MCF 10A (cell line): ENCODE measurements at regions not wholly inside any gene's neighbourhood (a gene's known extent, or its start where the extent isn't known, plus 50 kb on each side); places are given as distances from the start of the nearest gene placed in this dataset.
A peak's percentile ranks its signal among the peaks of the same experiment; 100 is the strongest.

Source experiments
- BruUV-seq: library from RNA; stranded (reverse); fragments of 400-500 nt; replicated peaks from 2 replicates; lab custom pipeline; 2021; lab: Mats Ljungman, UMichigan
- CTCF ChIA-PET: fragments of 300-600 bp; sonication (Branson Sonifier 250); formaldehyde crosslinking; extraction: SDS; loops from one replicate; lab custom pipeline; 2021; ENCODE audit warnings: antibody characterized with exemption, inconsistent platforms; lab: Yijun Ruan, JAX
- POLR2A ChIA-PET: fragments of 300-600, 350-650 bp; sonication (Branson Sonifier 250); formaldehyde crosslinking; extraction: SDS; loops from one replicate; lab custom pipeline; 2020; ENCODE audit warnings: antibody characterized with exemption, inconsistent platforms; lab: Yijun Ruan, JAX
- DNase-seq: peaks from one replicate; pipeline ENCODE4 v3.0.0-alpha.2; 2018; ENCODE audit not compliant: unreplicated experiment
- H3K27ac Mint-ChIP-seq: one replicate; pipeline ENCODE4 v1.8.0; 2022; ENCODE audit warnings: mild to moderate bottlenecking, low read depth, mixed read lengths; ENCODE audit not compliant: unreplicated experiment
- H3K27me3 Mint-ChIP-seq: one replicate; pipeline ENCODE4 v1.8.0; 2022; ENCODE audit warnings: mixed read lengths; ENCODE audit not compliant: insufficient read depth, unreplicated experiment
- H3K36me3 Mint-ChIP-seq: one replicate; pipeline ENCODE4 v1.8.0; 2022; ENCODE audit warnings: mild to moderate bottlenecking, moderate library complexity, mixed read lengths; ENCODE audit not compliant: insufficient read depth, unreplicated experiment
- H3K4me1 Mint-ChIP-seq: one replicate; pipeline ENCODE4 v1.8.0; 2022; ENCODE audit warnings: mixed read lengths; ENCODE audit not compliant: insufficient read depth, unreplicated experiment
- H3K4me3 Mint-ChIP-seq: one replicate; pipeline ENCODE4 v1.8.0; 2022; ENCODE audit warnings: mild to moderate bottlenecking, moderate library complexity, mixed read lengths; ENCODE audit not compliant: unreplicated experiment
- H3K9me3 Mint-ChIP-seq: one replicate; pipeline ENCODE4 v1.8.0; 2022; ENCODE audit warnings: mixed read lengths; ENCODE audit not compliant: unreplicated experiment
- intact Hi-C: fragments of 100-400 bp; cut with micrococcal nuclease; formaldehyde crosslinking; loops from 2 replicates; pipeline ENCODE4 v1.14.1; 2022
- TF ChIP-seq, protein P1 (sequence below): fragments of 200-600 bp; IDR thresholded peaks from one replicate; pipeline ENCODE4 v1.8.0; 2022; ENCODE audit warnings: antibody characterized with exemption, mild to moderate bottlenecking; ENCODE audit not compliant: unreplicated experiment

DNA sequence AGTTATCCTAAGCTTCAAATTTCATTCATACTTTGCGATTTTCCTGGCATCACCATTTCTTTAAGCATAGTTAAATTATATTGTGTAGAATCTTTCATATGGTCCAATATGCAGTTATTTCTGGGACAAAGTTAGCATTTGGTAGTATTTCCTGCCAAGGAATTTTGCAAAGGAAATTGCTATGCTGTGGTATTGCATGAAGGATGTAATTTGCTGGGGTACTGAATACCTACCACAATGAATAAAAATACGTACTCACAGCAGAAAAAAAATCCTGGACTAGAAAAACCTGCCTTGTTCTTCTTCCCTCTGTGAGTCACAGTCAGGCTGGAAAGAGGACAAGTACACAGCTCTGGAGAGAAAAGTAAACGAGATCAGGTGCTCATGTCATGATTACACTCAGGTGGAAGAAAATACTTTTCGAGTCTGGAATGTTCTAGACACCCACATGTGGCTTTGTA is 241.2 kb downstream of the PTBP2 start:
- Mint-ChIP-seq H3K27ac (peak overlapping the region; percentile 49), H3K27me3 (no peaks in the 10 kb centered on the region), H3K4me1 (peaks cover 6% of the 10 kb centered on the region), H3K9me3 (no peaks in the 10 kb centered on the region), H3K36me3 (no peaks in the 10 kb centered on the region), H3K4me3 (no peak overlapping the region)
- intact Hi-C loops: loop anchor here (10.0 kb wide), 2 partner anchors 282 to 562 kb away; no protein-coding TSS in a partner anchor
- ChIA-PET POLR2A (interaction anchor here (1.0 to 1.4 kb wide), 2 partner anchors 9 to 726 kb away, joined by 3 to 5 read pairs; no protein-coding TSS in a partner anchor), CTCF (interaction anchor here (0.6 to 1.2 kb wide), 3 partner anchors 395 to 1506 kb away, joined by 3 to 4 read pairs (median 4); no protein-coding TSS in a partner anchor)
- DNase-seq: peak; percentile 8
- BruUV-seq: no TSS peak
- TF ChIP-seq, protein P1, sequence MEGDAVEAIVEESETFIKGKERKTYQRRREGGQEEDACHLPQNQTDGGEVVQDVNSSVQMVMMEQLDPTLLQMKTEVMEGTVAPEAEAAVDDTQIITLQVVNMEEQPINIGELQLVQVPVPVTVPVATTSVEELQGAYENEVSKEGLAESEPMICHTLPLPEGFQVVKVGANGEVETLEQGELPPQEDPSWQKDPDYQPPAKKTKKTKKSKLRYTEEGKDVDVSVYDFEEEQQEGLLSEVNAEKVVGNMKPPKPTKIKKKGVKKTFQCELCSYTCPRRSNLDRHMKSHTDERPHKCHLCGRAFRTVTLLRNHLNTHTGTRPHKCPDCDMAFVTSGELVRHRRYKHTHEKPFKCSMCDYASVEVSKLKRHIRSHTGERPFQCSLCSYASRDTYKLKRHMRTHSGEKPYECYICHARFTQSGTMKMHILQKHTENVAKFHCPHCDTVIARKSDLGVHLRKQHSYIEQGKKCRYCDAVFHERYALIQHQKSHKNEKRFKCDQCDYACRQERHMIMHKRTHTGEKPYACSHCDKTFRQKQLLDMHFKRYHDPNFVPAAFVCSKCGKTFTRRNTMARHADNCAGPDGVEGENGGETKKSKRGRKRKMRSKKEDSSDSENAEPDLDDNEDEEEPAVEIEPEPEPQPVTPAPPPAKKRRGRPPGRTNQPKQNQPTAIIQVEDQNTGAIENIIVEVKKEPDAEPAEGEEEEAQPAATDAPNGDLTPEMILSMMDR: no peak

DNA sequence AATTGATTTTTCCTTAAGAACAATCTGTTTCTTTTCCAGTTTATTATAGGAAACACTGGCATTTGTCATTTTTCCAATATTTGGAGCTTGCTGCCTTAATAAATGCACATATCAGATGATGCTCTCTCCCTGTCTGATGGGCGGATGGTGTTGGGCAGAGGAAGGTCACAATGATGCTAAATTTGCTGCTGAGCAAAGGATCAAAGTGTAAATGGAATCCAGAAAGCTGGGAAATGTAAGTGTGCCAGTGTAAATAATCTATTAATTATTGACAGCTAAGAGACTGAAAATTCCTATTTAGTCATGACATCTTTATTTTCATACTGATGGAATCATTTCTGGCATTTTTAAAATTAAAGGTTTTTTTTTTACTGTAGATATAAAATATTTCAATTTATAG is 243.2 kb downstream of the PTBP2 start:
- Mint-ChIP-seq H3K27ac (no peak overlapping the region), H3K4me3 (no peak overlapping the region), H3K27me3 (no peaks in the 10 kb centered on the region), H3K9me3 (no peaks in the 10 kb centered on the region), H3K4me1 (peaks cover 6% of the 10 kb centered on the region), H3K36me3 (no peaks in the 10 kb centered on the region)
- CTCF ChIA-PET: interaction anchor here (0.6 to 1.9 kb wide), 14 partner anchors 8 to 1679 kb away, joined by 3 to 7 read pairs (median 3); no protein-coding TSS in a partner anchor
- POLR2A ChIA-PET: interaction anchor here (0.6 kb wide), 1 partner anchor 596 kb away, joined by 4 read pairs; no protein-coding TSS in a partner anchor
- TF ChIP-seq, protein P1: no peak
- BruUV-seq: no TSS peak
- intact Hi-C loops: loop anchor here (10.0 kb wide), 2 partner anchors 280 to 560 kb away; no protein-coding TSS in a partner anchor
- no peak for DNase-seq

DNA sequence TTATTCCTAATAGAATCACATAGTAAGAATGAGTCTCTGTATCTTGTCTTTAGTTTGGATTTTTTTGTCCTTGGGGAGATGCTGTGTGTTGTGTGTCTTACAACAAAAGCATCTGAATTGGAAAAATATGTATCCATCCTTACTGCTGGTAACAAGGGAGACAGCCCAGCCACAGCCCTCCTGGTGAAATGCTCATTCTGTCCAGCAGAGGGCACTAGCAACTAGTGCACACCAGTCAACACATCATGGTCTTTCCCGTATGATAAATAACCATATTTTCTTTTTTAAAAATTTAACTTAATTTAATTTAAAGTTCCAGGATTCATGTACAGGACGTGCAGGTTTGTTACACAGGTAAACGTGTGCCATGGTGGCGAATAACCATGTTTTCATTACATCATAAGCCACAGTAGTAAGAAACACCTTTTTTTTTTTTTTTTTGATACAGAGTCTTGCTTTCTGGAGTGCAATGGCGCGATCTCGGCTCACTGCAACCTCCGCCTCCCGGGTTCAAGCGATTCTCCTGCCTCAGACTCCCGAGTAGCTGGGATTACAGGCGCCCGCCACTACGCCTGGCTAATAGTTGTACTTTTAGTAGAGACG is 245.1 kb downstream of the PTBP2 start:
- TF ChIP-seq, protein P1: peak; percentile 90
- CTCF ChIA-PET: interaction anchor here (0.5 to 1.9 kb wide), 9 partner anchors 9 to 559 kb away, joined by 3 to 7 read pairs (median 4); no protein-coding TSS in a partner anchor
- H3K27ac Mint-ChIP-seq: no peak overlapping the region

DNA sequence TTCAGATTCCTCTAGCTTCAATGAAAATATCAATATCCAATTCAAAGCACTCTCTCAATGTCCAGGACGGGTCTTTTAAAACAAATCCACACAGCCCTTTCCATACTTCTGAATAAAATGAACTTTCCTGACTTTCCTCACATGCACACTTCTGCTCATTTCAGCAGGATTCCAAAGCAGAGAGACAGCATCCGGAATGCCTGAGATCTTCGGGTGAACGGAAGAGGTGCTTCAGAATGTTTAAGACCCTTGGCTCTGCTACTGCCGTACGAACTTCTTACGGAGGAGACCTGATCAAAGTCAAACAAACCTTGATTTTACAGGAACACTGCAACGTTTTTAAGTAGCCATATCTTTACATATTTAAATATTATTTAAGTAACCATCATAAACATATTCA is 245.7 kb downstream of the PTBP2 start:
- TF ChIP-seq, protein P1: no peak
- ChIA-PET CTCF (interaction anchor here (0.5 to 0.9 kb wide), 8 partner anchors 8 to 1538 kb away, joined by 3 to 7 read pairs (median 4); no protein-coding TSS in a partner anchor), POLR2A (no interaction called here)
- DNase-seq: no peak
- Mint-ChIP-seq H3K9me3 (no peaks in the 10 kb centered on the region), H3K4me1 (peaks cover 6% of the 10 kb centered on the region), H3K4me3 (peak overlapping the region; percentile 4), H3K36me3 (no peaks in the 10 kb centered on the region), H3K27ac (no peak overlapping the region), H3K27me3 (no peaks in the 10 kb centered on the region)
- BruUV-seq: no TSS peak
- intact Hi-C loops: loop anchor here (10.0 kb wide), 2 partner anchors 277 to 557 kb away; no protein-coding TSS in a partner anchor

More for the DNA sequence above, 245.1 kb downstream of the PTBP2 start:
- Mint-ChIP-seq H3K27me3 (no peaks in the 10 kb centered on the region), H3K36me3 (no peaks in the 10 kb centered on the region), H3K4me1 (peaks cover 6% of the 10 kb centered on the region), H3K4me3 (peak overlapping the region; percentile 4), H3K9me3 (no peaks in the 10 kb centered on the region)
- DNase-seq: peak; percentile 70
- POLR2A ChIA-PET: no interaction called here
- intact Hi-C loops: loop anchor here (1.0 to 10.0 kb wide), 6 partner anchors 84 to 1502 kb away; no protein-coding TSS in a partner anchor
- no TSS peak for BruUV-seq
